DOHH2 (cell line): ENCODE measurements at regions not wholly inside any gene's neighbourhood (a gene's known extent, or its start where the extent isn't known, plus 50 kb on each side); places are given as distances from the start of the nearest gene placed in this dataset.

Experiments
- CTCF ChIP-seq: fragments of 200-600 bp; sonication (generic); IDR thresholded peaks from one replicate; pipeline ENCODE4 v1.5.1; 2014; ENCODE audit warnings: antibody characterized with exemption, mild to moderate bottlenecking, low read depth, low read length; ENCODE audit not compliant: poor library complexity, severe bottlenecking
- EZH2phosphoT487 ChIP-seq: fragments of 200-600 bp; sonication (generic); IDR thresholded peaks from 2 replicates; pipeline ENCODE4 v1.6.1; 2017; ENCODE audit warnings: borderline replicate concordance, mild to moderate bottlenecking, antibody characterized with exemption, low read length, moderate library complexity, mixed read lengths

GRCh38 chr1:208951026-208951525, 632.4 kb upstream of the CAMK1G start:
- TF ChIP-seq CTCF (no peak), EZH2phosphoT487 (no peak)
